UCSD-AML1 (cell line): ENCODE measurements at regions not wholly inside any gene's neighbourhood (a gene's known extent, or its start where the extent isn't known, plus 50 kb on each side); places are given as distances from the start of the nearest gene placed in this dataset.

Experiments
- DNase-seq: peaks from one replicate; lab custom pipeline; 2025; ENCODE audit not compliant: unreplicated experiment; lab: John Stamatoyannopoulos, UW

GRCh38 chr5:6198531-6198930 lies 179.8 kb downstream of the MED10 start:
- no peak for DNase-seq

DNA sequence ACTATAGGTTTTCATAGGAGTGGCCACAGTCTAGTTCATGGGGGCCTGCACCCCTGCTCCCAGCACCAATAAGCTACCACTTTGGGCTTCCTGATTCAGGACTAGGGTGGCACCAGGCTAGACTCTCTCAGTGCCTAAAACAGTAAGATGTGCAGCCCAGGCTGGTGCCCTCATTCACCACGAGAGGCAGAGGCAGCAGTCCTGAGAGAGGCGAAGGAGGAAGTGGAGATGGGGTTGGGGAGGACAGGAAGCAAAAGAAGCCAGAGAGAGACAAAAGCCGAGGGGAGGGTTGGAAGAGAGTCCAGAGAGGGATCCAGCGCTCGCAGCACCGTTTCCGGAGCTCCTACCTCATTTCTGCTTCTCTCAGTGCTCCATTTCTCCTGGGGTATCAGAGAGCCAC lies 180.9 kb downstream of the MED10 start:
- peak; percentile 17 for DNase-seq

GRCh38 chr5:6195711-6196358 lies 182.5 kb downstream of the MED10 start:
- DNase-seq: no peak

DNA sequence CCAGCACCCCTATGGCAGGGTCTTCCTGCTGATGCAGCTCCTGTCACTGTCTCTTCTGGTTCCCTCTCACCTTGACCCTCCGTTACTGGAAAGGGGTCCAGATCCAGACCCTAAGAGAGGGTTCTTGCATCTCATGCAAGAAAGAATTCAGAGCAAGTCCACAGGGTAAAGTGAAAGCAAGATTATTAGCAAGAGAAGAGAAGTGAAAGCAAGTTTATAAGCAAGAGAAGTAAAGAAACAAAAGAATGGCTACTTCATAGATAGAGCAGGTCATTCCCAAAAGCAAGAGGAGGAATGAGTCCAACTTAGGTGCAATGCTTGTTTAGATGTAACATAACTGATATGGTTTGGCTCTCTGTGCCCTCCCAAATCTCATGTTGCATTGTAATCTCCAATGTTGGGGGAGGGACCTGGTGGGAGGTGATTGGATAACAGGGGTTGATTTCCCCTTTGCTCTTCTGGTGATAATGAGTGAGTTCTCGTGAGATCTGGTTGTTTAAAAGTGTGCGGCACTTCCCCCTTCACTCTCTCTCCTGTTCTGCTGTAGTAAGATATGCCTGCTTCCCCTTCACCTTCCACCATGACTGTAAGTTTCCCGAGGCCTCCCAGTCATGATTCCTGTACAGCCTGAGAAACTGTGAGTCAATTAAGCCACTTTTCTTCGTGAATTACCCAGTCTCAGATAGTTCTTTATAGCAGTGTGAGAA lies 183.3 kb downstream of the MED10 start:
- DNase-seq: no peak

- no peak for DNase-seq
Measured at GRCh38 chr5:6194261-6194875, 184.0 kb downstream of the MED10 start.

- DNase-seq: no peak
Measured at GRCh38 chr5:6193310-6193709, 185.0 kb downstream of the MED10 start.

GRCh38 chr5:6190838-6191237 lies 187.5 kb downstream of the MED10 start:
- DNase-seq: no peak

DNA sequence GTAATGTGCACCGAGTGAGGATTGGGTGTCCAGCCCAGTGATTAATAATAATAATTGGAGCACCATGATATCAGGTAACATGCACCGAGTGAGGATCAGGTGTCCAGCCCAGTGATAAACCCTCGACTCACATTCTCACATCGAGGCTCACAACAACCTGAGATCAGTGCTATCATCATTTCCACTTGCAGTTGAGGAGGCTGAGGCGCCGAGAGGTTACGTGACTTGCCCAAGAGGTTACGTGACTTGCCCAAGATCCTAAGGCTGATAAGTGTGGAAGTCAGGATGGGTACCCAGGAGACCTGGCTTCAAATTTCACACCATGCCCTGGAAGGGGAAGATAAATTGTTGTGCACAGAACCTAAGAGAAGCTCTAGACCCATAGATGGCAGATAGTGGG lies 189.4 kb downstream of the MED10 start:
- no peak for DNase-seq

DNA sequence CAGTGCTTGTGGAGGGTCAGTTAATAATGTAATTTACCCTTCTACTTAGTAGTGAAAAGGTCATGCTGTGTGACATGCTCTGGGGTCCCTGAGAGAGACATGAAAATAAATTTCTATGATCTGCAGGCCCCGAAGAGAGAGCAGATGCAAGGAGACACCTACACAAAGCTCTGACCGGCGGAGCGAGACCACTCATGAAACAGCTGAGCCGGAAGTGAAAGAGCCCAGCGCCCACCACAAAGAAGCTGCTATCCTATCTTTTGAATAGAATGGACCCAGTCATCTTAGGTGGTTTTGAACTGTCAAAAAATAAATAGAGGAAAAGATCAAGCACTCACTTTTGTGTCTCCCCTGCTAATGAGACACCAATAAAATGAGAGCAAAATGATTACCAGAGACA lies 190.0 kb downstream of the MED10 start:
- DNase-seq: no peak

DNA sequence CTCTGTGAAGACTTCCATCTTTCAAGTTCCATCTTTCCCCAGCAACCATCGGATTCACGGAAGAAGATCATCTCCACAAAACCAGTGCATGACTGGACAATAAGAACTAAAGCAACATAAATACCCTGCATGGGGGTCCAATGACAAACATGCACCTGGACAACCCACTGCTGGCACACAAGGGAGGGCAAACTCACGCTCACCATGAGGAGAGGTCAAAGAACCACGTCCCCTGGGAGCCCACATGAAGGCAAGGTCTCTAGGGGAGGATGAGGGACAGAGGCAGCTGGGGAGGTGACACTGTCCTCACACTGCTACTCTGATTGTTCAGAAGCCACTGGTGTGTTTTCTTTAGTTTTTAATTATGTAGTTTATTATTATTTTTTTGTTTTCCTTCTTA lies 190.8 kb downstream of the MED10 start:
- no peak for DNase-seq

GRCh38 chr5:6185574-6185973 lies 192.8 kb downstream of the MED10 start:
- no peak for DNase-seq

- DNase-seq: no peak
Measured at GRCh38 chr5:6184481-6184880, 193.9 kb downstream of the MED10 start.

GRCh38 chr5:6183391-6184390 lies 194.7 kb downstream of the MED10 start:
- no peak for DNase-seq

- no peak for DNase-seq
Measured at GRCh38 chr5:6182271-6182815, 196.0 kb downstream of the MED10 start.

DNA sequence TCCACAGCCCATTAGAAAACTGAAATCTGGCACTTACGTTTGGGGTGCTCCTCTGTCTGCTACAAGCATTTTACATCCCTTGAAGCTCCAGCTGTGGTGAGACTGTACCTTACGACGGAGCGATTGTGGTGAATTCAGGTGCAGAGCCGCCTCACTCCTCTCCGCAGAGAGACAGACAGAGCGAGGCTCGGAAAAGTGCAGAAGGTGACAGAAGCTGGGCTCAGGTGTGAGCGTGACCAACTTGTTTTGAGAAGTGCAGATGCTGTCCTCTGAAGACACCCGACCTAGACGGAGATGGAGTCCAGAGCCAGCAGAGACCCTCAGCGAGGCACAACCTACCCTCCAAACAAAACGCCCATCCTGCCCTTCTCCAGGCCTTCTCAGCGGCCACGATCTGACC lies 196.5 kb downstream of the MED10 start:
- no peak for DNase-seq

GRCh38 chr5:6181147-6181729 lies 197.1 kb downstream of the MED10 start:
- DNase-seq: no peak

DNA sequence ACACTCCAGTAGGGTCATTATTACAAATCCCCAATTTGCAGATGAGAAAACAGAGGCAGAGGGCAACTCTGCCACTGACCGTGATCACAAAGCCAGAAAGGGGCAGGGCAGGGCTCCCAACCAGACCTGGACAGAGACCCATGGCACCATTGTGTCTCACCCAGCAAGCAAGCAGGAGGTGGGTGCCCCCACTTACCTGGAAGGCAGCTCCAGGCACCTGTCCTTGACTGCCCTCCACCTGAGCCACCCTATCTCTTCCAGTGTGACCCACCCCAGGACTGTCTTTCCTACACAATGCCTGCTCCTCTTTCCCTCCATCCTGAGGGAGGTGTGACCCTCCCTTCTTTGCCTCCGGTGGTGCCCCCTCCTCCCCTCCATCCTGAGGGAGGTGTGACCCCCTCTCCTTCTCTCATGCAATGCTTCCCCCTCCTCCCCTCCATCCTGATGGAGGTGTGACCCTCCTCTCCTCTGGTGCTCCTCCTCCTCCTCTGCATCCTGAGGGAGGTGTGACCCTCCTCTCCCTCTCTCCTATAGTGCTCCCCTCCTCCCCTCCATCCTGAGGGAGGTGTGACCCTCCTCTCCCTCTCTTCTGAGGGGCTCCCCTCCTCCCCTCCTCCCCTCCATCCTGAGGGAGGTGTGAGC lies 198.0 kb downstream of the MED10 start:
- no peak for DNase-seq

GRCh38 chr5:6178846-6179532 lies 199.4 kb downstream of the MED10 start:
- no peak for DNase-seq

GRCh38 chr5:6177926-6178325 lies 200.4 kb downstream of the MED10 start:
- no peak for DNase-seq
